GM12892 (cell line): ENCODE measurements at regions not wholly inside any gene's neighbourhood (a gene's known extent, or its start where the extent isn't known, plus 50 kb on each side); places are given as distances from the start of the nearest gene placed in this dataset.

Source experiments
- POLR2A ChIP-seq: IDR thresholded peaks from 2 replicates; pipeline ENCODE4 v1.6.1; 2011; ENCODE audit warnings: low read depth, low read length, control low read depth
- POLR2AphosphoS5 ChIP-seq: IDR thresholded peaks from 2 replicates; pipeline ENCODE4 v1.6.1; 2011; ENCODE audit warnings: low read depth, low read length, control low read depth
- TAF1 ChIP-seq: IDR thresholded peaks from 2 replicates; pipeline ENCODE4 v1.6.1; 2011; ENCODE audit warnings: low read depth, mild to moderate bottlenecking, control low read depth, low read length, borderline replicate concordance

DNA sequence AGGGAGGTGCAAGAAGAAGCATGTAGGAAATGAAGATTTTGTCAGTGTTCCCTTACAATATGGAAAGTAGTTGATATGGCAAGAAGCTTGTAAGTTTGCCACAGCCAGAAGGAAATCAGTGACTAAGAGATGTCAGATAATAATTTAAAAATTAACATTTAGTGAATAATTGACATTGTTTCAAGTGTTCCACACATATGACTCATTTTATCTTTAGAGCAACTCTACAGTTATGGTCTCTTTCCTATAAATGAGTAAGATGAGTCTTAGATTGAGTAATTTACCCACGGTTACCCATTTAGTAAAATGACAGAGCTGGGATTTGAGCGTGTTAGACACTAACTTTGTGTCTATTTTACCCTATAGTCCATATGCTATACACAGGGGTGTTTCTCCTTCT is 300.3 kb upstream of the IRS4 start:
- TF ChIP-seq POLR2AphosphoS5 = no peak
- TF ChIP-seq POLR2A = no peak
- no peak for TF ChIP-seq TAF1
